Suprapubic skin (tissue), 3 donors: ENCODE measurements at regions not wholly inside any gene's neighbourhood (a gene's known extent, or its start where the extent isn't known, plus 50 kb on each side); places are given as distances from the start of the nearest gene placed in this dataset.

ENCODE experiments used
- CTCF ChIP-seq, 2 donors: fragments of 200-600 bp in 1 of 2; fragments of 450-650 bp in 1 of 2; sonication (generic) in 1 of 2; IDR thresholded peaks; one replicate each; pipeline ENCODE4 v1.5.1; 2016 to 2019; ENCODE audit warnings: antibody characterized with exemption in 2 of 2, mild to moderate bottlenecking in 1 of 2, moderate library complexity in 1 of 2
- POLR2A ChIP-seq, 2 donors: fragments of 450-650 bp; IDR thresholded peaks; one replicate each; pipeline ENCODE4 v1.6.1; 2017; ENCODE audit warnings: antibody characterized with exemption in 2 of 2, mild to moderate bottlenecking in 2 of 2, moderate library complexity in 2 of 2

DNA sequence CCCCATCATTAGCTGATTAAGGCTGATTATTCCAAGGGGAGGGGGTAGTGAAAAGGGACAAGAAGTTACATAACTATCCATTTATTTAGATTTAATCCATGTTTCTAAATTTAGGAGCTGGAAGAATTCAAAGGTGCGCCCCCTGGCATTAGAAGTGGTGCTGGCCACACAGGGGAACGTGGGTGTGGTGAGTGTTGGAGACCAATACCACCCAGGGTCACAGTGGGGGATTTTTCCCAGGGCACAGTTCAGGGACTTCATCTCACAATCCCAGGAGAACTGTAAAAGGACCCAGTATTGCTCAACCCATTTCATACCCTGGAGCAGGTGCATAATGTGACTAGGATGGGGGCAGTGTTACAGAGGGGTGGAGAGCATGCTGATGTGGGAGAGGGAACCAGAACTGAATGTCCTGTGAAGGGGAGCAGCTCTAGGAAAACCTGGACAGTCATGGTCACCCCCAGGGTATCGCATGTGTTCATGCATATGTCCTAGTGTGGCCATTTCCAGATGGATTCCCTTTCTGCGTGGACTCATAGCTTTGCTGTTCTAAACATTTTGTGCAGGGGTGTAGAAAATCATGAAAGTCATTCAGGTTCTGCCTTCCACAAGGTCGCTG lies 110.3 kb downstream of the LSM3 start:
- TF ChIP-seq POLR2A (IDR thresholded peaks at IDR 0.05), result no peak
- TF ChIP-seq CTCF (IDR thresholded peaks at IDR 0.05), result no peak
